NCI-H748 (cell line): ENCODE measurements at regions not wholly inside any gene's neighbourhood (a gene's known extent, or its start where the extent isn't known, plus 50 kb on each side); places are given as distances from the start of the nearest gene placed in this dataset.
"Not testable (repeated sequence)": the region's sequence is repeated elsewhere in the genome, so short reads cannot be mapped to it uniquely, and the experiment has no call there.

ENCODE experiments used
- DNase-seq: peaks from one replicate; lab custom pipeline; 2025; ENCODE audit not compliant: unreplicated experiment; lab: John Stamatoyannopoulos, UW

DNA sequence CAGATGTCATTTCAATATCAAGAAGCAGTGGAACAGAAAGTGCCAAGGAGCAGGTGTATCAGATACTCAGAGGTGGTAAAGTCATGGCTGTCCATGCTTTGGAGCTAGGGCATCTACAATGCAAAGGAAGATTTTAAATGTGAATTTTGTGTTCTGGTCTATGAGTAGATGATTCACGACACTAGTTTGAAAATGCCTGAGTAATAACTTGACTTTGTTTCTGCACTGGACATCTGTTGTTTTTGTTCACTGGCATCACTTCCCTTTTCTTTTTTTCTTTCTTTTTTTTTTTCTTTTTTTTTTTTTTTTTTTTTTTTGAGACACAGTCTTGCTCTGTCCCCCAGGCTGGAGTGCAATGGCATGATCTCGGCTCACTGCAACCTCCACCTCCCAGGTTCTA, 460.7 kb upstream of the PAPPA start:
- not testable (repeated sequence) for DNase-seq

DNA sequence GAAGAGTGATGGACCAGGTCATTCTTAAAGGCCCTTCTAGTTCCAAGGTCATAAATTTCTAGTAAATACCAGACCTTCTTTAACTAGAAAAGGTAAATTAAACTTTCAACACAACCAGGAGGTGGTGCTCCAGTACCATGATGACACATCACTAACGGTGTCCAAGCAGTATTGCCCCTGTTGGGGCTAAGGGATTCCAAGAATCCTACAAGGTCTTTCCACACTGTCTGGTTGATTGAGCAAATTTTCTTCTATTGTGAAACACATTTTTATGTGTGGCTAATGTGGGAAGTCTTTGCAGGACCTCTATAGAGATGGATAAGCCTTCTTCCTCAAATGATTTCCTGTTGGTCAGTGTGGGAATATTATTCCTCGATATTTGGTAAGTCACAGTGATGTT, 459.6 kb upstream of the PAPPA start:
- DNase-seq, result peak; percentile 63

DNA sequence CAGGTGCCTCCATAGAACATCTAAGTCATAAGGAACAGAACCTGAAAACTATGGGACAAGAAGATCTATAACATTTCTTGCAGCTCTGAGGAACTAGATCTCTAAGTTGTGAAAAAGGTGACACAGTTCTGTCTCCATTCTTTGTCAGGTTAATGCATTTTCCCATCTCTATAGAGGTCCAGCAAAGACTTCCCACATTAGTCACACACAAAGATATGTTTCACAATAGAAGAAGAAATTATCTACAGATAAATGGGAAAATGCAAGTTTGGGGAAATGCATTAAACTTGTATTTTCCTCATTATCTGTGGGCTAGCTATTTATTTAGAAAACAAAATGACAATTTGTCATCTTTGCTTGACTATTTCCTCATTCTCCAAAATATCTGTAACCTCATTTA, 458.6 kb upstream of the PAPPA start:
- DNase-seq, result no peak

DNA sequence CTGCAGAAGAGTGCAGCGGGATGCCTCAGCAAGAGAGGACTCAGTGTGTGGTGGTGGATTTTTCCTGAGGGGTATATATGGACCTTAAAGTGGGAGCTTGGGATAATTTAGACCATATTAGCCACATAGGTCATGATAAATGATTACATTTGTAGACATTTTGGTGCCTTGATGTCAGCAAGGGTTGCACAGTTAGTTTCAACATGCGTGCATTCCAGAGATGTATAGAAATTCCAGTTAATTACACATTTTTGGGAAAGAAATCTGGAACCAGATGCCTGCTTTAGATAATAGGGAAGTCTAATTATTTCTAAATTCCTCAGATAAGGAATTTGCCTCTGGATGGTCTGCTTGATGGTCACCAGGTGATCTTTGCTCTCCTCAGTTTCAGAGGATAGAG, 440.6 kb upstream of the PAPPA start:
- no peak for DNase-seq

DNA sequence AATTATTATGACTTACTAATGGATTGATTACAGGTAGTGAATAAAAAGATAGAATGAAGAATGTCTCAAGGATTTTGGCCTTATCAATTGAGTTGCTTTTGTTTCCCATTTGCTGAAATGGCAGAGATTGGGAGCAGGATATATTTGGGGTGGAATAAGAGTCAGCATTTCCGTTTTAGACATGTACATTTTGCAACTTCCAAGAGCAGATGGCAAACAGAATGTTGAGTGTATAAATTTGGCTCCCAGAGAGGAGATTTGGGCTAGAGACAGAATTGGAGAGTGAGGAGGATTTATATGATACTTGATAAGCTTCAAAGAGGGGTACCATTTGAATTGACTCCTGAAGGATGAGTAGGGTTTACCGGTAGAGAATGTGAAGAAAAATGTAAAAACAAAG, 437.9 kb upstream of the PAPPA start:
- no peak for DNase-seq

DNA sequence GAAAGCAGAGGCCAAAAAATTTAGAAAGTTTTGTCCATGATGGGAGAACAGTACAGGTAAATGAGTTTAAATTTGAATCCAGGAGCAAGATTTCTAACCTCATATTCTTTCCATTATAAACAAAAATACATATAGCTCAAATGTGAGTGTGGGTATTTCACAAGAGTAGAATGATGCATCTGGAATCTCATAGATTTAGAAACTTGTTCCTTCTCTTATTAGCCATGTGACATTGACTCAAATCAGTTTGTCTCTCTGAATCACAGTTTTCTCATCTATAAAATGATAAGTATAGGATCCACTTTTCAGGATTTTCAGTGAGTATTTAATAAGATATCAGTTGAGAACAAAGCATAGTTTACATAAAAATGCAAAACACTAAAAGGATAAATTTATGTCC, 436.3 kb upstream of the PAPPA start:
- no peak for DNase-seq

DNA sequence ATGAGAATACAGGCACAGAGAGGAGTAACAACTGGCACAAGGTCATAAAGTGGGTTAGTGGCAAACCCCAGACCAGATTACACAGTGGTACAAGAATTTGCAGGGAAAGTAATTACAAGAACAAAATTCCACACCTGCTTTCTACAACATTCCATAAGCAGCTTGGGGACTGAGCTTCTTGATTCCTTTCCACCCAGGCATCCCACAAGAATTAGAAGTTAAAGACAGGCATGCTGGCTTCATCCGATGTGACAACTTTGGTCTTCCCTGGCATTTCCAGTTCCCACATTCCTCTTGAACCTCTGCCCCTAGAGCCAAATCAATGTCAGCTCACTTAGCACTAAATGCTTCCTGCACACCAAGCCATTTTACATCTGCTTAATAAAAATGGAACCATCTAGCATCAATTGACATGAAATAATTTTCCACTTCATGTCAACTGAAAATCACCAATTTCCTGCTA, 435.8 kb upstream of the PAPPA start:
- DNase-seq, result no peak

DNA sequence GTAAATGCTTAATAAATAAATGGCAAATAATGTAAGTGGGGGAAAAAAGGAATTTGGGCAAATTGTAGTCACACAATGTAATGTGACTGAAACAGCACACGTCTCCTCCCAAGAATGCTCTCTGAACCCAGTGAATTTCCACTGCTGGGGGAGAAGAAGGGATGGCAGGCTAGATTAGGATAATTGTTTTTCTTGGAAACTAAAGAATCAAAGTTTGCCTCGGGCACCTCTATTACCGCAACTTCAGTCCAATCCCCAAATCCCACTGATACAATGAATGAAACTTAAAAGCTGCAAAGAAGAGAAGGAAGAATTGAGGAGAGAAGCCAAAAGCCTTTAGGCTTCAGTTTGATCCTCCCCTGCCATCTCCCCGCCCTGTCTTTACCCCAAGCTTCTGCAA, 423.2 kb upstream of the PAPPA start:
- no peak for DNase-seq

DNA sequence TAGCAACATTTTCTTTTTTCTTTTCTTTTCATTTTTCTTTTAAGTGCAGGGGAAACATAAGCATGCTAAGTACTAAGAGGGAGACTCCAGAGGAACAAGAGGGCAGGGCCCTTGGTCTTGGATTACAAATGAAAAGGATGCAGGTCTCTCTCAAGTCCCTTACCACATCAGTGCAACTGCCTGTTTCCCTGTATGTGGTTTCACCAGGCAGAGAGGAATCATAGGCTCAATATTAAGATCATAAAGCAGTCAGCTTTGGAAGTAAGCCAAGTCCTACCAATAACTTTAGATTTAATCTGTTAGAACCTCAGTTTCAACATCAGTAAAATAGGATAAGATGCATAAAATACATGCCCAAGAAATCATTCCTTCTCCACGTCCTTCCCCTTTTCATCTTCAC, 422.7 kb upstream of the PAPPA start:
- no peak for DNase-seq

DNA sequence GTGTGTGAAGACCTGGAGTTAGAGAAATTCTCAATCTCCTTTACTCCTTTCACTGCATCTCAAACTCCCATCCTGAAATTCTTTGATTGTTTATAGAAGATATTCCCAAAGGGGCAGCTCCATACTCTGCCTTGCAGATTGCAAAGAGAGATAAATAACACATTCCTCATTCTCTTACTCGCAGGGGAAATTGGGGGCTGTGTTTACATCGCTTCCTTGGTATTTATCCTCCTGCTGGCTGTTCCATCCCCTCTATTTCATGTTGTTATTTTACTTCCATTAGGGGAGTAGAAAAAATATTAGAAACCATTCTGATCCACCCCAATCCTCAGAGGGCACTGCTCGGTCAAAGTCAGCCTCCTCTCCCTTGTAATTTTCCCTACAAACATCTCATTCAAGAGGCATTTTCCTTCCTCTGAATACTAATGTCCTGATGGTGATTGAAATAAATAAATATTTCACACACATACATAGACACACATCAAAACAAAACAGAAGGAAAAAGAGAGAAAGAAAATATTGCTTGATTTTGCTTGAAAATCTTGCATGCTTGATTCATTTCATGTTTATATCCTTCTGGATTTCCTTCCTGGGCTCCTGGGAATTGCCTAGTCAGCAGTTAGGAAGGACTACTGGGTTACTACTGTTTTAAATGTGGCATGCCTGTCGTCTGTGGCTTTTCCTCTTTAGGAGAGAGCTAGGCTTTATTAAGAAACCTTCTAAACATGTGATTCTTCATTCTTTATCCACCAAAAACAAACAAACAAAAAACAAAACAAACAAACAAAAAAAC, 420.1 kb upstream of the PAPPA start:
- DNase-seq, result no peak

DNA sequence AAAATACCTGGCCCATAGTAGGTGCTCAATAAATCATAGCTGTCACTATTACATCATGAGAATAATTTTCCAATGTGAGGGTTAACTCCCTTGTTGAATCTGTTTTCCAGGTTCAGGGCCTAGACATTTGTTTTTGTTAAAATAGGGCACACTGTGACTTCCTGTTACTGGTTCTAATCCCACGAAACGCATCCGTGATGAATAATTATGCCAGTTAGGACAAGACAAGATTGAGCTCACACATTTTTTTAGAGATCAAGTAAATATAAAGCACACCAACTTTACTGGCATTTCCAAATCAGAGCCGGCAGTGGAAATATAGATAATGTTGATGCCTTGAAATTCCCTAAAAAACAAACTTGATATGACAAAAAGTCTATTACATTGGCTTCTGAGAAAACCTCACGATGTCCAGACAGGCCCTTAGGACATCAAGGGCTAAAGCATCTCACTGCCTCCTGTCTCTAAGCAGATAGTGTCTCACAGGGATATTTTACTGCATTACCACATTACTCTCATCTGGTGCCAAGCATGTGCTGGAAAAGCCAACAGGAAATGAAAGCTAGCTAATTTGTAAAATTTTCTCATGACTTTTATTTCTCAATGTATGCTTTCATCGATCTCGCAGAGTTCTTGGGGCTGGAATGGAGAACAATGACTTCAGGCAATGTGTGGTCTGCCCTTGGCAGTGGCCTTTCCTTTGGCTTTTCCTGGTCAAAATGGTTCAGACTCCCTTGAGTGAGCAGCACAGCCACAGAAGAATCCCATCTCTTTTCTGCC, 414.3 kb upstream of the PAPPA start:
- no peak for DNase-seq

DNA sequence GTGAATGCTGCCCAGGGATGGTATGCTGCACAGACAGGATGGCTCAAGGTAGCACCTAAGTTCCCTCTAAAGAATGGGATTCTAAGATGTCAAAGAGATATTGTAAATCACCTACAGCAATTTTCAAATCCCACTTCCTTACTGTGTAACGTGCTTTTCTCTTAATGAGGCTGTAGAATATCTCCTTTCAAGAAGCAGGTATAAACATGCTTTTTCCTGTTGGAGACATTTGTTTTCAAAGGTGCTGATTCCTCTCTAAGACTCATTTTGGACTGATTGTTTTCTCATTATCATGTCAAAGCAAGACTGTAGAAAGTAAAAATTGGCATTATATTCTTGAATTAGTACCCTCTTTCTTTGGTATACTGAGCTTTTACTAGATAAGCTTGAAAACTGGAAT, 412.6 kb upstream of the PAPPA start:
- DNase-seq, result no peak

DNA sequence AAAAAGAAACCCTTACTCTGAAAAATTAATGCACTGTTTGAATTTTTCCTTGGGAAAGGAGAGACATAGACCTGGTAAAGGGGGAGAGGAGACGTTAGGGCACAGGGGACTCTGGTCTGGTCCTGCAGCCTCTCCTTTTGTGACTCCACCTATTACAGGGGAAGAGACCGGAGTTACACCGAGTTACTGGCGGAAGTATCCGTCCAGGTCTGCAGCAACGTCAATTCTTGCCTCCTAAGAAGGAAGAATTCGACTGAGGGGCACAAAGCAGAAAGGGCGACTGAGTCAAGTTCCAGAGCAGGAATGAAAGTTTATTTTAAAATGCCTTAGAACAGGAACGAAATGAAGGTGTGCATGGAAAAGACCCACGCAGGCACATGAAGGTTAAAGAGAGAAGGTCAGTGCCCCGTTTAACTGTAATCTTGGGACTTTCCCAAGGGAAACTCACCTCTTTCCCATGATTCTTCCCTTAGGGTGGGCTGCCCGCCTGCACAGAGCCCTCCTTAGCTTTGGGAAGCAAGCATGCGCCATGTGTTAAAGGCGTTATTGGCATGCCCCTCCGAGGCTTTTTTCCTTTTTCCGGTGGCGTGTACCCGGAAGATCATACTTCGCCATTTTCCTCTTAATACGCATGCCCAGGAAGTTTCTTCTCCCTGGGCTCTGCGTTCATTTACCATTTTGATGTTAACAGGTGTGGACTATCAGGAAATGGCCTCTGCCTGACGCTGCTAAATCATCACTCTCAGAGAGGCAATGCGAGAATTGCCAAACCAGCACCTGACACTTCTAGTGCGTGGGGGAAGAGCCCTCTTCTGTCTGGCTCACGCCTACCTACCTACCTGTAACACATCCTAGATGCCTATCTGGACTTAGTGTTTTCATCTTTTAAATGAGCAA, 409.6 kb upstream of the PAPPA start:
- DNase-seq, result no peak

DNA sequence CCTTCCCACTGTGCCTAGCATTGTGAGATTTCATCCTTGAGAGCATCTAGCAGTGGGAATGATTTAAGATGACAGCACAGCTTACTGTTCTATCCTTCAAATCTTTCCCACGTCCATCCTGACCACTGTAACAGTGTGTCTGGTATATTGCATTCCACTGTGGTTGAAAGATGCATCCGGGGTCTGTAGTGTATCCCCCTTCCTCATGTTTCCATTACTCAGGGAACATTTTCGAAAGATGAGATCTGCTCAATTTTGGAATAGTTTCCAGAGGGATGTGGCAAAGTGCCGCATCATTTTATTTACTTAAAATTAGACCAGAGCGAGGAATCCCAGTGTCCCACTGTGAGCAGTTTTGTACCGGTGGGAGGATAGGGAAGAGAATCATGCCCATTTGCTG, 407.1 kb upstream of the PAPPA start:
- DNase-seq, result no peak

DNA sequence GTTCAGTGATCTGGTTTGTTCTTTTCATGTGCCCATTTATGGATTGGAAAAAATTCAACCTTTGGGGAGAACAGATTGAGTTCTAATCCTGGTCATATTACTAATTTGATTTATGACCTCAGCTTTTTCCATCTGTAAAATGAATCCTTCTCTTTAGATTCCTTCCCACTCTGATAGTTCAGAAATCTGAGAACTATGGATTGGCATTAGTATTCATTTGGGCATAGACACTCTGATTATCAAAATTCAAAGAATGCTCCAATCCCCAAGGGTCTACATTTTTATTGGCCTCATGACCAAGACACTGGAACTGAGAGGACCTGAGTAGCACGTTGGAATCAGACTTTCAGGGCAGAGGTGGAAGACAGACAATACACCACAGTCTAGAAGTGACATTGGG, 405.9 kb upstream of the PAPPA start:
- DNase-seq, result no peak

DNA sequence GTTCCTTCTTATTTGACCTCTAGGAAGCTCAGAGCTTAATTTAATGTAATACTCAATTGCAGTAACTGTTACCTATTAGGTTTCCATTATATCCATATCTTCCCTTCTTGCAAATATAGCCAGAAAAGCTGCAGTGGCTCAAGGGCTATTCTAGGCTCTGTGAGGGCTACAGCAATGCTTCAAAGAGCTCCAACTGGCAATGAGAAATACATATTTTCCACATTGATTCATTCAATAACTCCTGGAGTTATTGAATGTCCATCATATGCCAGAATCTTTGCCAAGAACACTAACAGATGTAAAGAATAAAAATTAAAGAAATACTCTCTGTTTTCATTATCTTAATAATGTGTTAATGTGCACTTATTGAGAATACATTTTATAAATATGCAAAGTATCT, 396.9 kb upstream of the PAPPA start:
- no peak for DNase-seq

DNA sequence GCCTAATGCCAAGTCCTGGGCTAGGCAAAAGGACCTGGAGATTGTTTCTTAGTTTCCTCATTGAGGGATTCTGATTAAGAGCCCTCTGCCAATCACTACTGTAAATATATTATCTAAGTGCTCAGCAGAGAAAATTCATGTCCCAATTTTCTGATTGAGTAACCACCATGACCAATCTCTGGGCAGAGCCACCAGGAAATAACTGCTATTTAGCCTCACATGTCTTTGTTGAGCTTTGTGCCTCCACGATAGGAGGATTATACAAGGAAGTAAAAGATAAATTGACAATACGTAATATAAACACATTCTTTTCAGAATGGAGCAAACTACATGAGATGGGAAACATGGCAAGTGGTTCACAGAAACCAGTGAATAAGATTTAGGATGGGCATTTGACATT, 396.1 kb upstream of the PAPPA start:
- DNase-seq, result no peak

DNA sequence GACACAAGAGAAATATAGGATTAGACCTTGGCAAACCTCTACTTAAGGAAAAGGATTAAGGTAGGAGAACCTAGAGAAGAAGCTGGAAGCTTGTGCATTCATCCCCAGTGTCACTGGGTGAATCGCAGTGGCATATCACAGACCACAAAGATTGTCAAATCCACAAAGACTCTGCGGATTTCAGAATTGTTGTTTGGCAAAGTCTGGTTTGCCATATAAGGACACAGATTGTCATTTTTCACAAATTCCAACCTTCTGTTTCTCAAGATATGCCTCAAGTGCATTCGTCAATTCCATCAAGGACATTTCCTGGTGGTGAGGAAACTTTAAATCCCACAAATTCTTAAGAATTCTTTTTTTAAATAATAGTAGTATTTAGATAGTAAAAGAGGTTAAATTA, 395.1 kb upstream of the PAPPA start:
- DNase-seq, result no peak

DNA sequence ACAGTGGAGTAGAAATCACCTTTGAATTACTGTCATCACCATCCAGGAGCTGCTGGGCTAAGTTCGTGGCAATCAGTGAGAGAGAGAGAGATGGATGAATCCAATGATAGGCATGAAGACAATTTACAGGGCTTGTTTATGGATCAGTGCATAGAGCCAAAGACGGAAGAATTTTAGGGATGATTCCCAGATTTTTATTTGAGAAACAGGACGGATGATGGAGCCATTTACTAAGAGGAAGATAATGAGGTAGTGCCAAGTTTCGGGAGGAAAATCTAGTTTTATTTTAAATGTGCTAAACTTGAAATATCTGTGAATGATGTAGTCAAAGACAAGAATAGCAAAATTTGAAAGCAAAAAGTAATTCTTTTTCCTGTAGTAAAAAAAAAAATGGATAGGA, 394.2 kb upstream of the PAPPA start:
- DNase-seq, result no peak

DNA sequence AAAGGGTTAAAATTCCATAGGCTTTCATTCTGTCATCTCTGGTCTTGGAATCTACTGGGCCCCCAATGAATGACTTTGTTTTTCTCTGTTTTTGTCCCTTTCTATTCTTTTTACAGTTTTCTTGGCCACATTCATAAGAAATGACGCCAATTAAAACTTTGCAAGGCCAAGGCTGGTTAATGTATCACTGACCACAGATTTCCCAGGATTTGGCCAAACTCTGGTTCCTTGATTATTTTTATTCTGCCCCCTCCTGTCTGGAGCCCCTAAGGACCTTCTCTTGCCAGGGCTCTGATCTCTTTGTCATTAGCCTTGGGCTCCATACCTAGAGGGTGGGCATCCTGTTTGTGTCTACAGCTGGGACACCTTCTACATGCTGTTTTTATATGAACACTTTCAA, 388.9 kb upstream of the PAPPA start:
- DNase-seq, result no peak

DNA sequence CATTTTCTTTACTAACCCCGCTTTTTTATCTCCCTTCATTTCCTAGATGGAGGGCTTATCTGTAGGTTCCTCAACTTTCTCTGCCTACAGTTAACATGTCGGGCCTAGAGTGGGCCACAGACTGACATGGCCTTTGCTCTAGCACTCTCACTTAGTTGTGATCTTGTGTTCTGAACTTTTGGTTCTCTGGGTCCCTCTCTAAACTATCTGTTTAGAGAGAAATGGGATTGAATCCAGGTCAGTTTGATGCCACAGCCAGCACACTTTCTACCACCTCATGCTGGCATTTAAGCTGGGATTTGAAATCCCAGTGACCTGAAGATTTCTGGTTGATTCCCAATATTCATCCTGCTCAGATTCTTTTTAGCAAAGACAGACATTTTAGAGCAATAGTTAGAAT, 388.5 kb upstream of the PAPPA start:
- DNase-seq, result no peak
